Suprapubic skin (tissue), 4 donors: ENCODE measurements at regions not wholly inside any gene's neighbourhood (a gene's known extent, or its start where the extent isn't known, plus 50 kb on each side); places are given as distances from the start of the nearest gene placed in this dataset.

Source experiments
- DNase-seq, 2 donors: peaks; one replicate each; pipeline ENCODE4 v3.0.0-alpha.2; 2019; ENCODE audit warnings: low spot score in 2 of 2
- H3K27ac ChIP-seq: fragments of 200-600 bp; sonication (generic); one replicate; pipeline ENCODE4 v1.5.1; 2019
- H3K27me3 ChIP-seq: fragments of 200-600 bp; sonication (generic); one replicate; pipeline ENCODE4 v1.5.1; 2019
- H3K36me3 ChIP-seq: fragments of 200-600 bp; sonication (generic); one replicate; pipeline ENCODE4 v1.5.1; 2019
- H3K4me1 ChIP-seq: fragments of 200-600 bp; sonication (generic); one replicate; pipeline ENCODE4 v1.5.1; 2019
- H3K4me3 ChIP-seq: fragments of 200-600 bp; sonication (generic); one replicate; pipeline ENCODE4 v1.5.1; 2019; ENCODE audit warnings: mild to moderate bottlenecking
- H3K9me3 ChIP-seq: fragments of 200-600 bp; sonication (generic); one replicate; pipeline ENCODE4 v1.5.1; 2019
- EP300 ChIP-seq: sonication (generic); formaldehyde crosslinking; IDR thresholded peaks from one replicate; pipeline ENCODE4 v1.6.1; 2017; ENCODE audit warnings: antibody characterized with exemption
- POLR2A ChIP-seq, 2 donors: fragments of 450-650 bp; IDR thresholded peaks; one replicate each; pipeline ENCODE4 v1.6.1; 2017; ENCODE audit warnings: antibody characterized with exemption in 2 of 2, mild to moderate bottlenecking in 2 of 2, moderate library complexity in 2 of 2
- POLR2AphosphoS5 ChIP-seq, 3 donors: sonication (generic); formaldehyde crosslinking; IDR thresholded peaks; one replicate each; pipeline ENCODE4 v1.6.1; 2017; ENCODE audit warnings: antibody characterized with exemption in 3 of 3
- whole genome bisulfite sequencing: methylation state at CpG from one replicate; pipeline ENCODE4 v1.1.5; 2018; 5-methylcytosine and 5-hydroxymethylcytosine counted together
- TF ChIP-seq, protein P1 (sequence below), 2 donors: fragments of 200-600 bp in 1 of 2; fragments of 450-650 bp in 1 of 2; sonication (generic) in 1 of 2; IDR thresholded peaks; one replicate each; pipeline ENCODE4 v1.5.1; 2016 to 2019; ENCODE audit warnings: antibody characterized with exemption in 2 of 2, mild to moderate bottlenecking in 1 of 2, moderate library complexity in 1 of 2

GRCh38 chr3:87329065-87329464 is 52.7 kb upstream of the POU1F1 start:
- TF ChIP-seq POLR2AphosphoS5 (IDR thresholded peaks at IDR 0.05) (no peak), EP300 (no peak), POLR2A (IDR thresholded peaks at IDR 0.05) (no peak)
- TF ChIP-seq, protein P1, sequence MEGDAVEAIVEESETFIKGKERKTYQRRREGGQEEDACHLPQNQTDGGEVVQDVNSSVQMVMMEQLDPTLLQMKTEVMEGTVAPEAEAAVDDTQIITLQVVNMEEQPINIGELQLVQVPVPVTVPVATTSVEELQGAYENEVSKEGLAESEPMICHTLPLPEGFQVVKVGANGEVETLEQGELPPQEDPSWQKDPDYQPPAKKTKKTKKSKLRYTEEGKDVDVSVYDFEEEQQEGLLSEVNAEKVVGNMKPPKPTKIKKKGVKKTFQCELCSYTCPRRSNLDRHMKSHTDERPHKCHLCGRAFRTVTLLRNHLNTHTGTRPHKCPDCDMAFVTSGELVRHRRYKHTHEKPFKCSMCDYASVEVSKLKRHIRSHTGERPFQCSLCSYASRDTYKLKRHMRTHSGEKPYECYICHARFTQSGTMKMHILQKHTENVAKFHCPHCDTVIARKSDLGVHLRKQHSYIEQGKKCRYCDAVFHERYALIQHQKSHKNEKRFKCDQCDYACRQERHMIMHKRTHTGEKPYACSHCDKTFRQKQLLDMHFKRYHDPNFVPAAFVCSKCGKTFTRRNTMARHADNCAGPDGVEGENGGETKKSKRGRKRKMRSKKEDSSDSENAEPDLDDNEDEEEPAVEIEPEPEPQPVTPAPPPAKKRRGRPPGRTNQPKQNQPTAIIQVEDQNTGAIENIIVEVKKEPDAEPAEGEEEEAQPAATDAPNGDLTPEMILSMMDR (IDR thresholded peaks at IDR 0.05) = no peak

More at GRCh38 chr3:87329065-87329464, 52.7 kb upstream of the POU1F1 start:
- no peak overlapping the region for H3K4me3 ChIP-seq
- no peak overlapping the region for H3K27ac ChIP-seq
- no peaks in the 10 kb centered on the region for H3K9me3 ChIP-seq
- 0% methylated on average over 1 of the region's 1 CpG for WGBS
- H3K27me3 ChIP-seq = no peaks in the 10 kb centered on the region
- no peak for DNase-seq
- H3K36me3 ChIP-seq = no peaks in the 10 kb centered on the region
- no peaks in the 10 kb centered on the region for H3K4me1 ChIP-seq
